ENCODE measurements at regions not wholly inside any gene's neighbourhood (a gene's known extent, or its start where the extent isn't known, plus 50 kb on each side); places are given as distances from the start of the nearest gene placed in this dataset.
"Not testable (repeated sequence)": the region's sequence is repeated elsewhere in the genome, so short reads cannot be mapped to it uniquely, and the experiment has no call there.

- DNase-seq (ENCODE audit: low read depth in 3 of 3, low spot score in 2 of 3), result no peak
Observed at GRCh38 chr2:53543083-53543482, 224.5 kb upstream of the CHAC2 start.

- DNase-seq (ENCODE audit: low read depth in 3 of 3, low spot score in 2 of 3), result no peak
Observed at GRCh38 chr2:53536583-53537361, 230.8 kb upstream of the CHAC2 start.

- DNase-seq (ENCODE audit: low read depth in 3 of 3, low spot score in 2 of 3), result no peak
Observed at GRCh38 chr2:53535234-53535840, 232.3 kb upstream of the CHAC2 start.

GRCh38 chr2:53530126-53530525 is 237.5 kb upstream of the CHAC2 start:
- DNase-seq (ENCODE audit: low read depth in 3 of 3, low spot score in 2 of 3), result no peak

- no peak for DNase-seq (ENCODE audit: low read depth in 3 of 3, low spot score in 2 of 3)
Observed at GRCh38 chr2:53527056-53527455, 240.5 kb upstream of the CHAC2 start.

- no peak for DNase-seq (ENCODE audit: low read depth in 3 of 3, low spot score in 2 of 3)
Observed at GRCh38 chr2:53519918-53520841, 247.4 kb upstream of the CHAC2 start.

GRCh38 chr2:53517406-53517805 is 250.2 kb upstream of the CHAC2 start:
- DNase-seq (ENCODE audit: low read depth in 3 of 3, low spot score in 2 of 3), result no peak

- no peak for DNase-seq (ENCODE audit: low read depth in 3 of 3, low spot score in 2 of 3)
Observed at GRCh38 chr2:53516650-53517049, 251.0 kb upstream of the CHAC2 start.

- DNase-seq (ENCODE audit: low read depth in 3 of 3, low spot score in 2 of 3), result no peak
Observed at GRCh38 chr2:53515435-53516332, 251.9 kb upstream of the CHAC2 start.

GRCh38 chr2:53513167-53513666 is 254.4 kb upstream of the CHAC2 start:
- DNase-seq (ENCODE audit: low read depth in 3 of 3, low spot score in 2 of 3), result no peak

- DNase-seq (ENCODE audit: low read depth in 3 of 3, low spot score in 2 of 3), result no peak
Observed at GRCh38 chr2:53512071-53512826, 255.4 kb upstream of the CHAC2 start.

- no peak for DNase-seq (ENCODE audit: low read depth in 3 of 3, low spot score in 2 of 3)
Observed at GRCh38 chr2:53511549-53511948, 256.1 kb upstream of the CHAC2 start.

- DNase-seq (ENCODE audit: low read depth in 3 of 3, low spot score in 2 of 3), result no peak
Observed at GRCh38 chr2:53510401-53510800, 257.2 kb upstream of the CHAC2 start.

- DNase-seq (ENCODE audit: low read depth in 3 of 3, low spot score in 2 of 3), result no peak
Observed at GRCh38 chr2:53509831-53510388, 257.7 kb upstream of the CHAC2 start.

- no peak for DNase-seq (ENCODE audit: low read depth in 3 of 3, low spot score in 2 of 3)
Observed at GRCh38 chr2:53508667-53509066, 258.9 kb upstream of the CHAC2 start.

- DNase-seq (ENCODE audit: low read depth in 3 of 3, low spot score in 2 of 3), result not testable (repeated sequence)
Observed at GRCh38 chr2:53507070-53507469, 260.5 kb upstream of the CHAC2 start.

- DNase-seq (ENCODE audit: low read depth in 3 of 3, low spot score in 2 of 3), result no peak
Observed at GRCh38 chr2:53505826-53506225, 261.8 kb upstream of the CHAC2 start.

- no peak for DNase-seq (ENCODE audit: low read depth in 3 of 3, low spot score in 2 of 3)
Observed at GRCh38 chr2:53504507-53504906, 263.1 kb upstream of the CHAC2 start.

- DNase-seq (ENCODE audit: low read depth in 3 of 3, low spot score in 2 of 3), result no peak
Observed at GRCh38 chr2:53500181-53500580, 267.4 kb upstream of the CHAC2 start.
